ENCODE measurements at regions not wholly inside any gene's neighbourhood (a gene's known extent, or its start where the extent isn't known, plus 50 kb on each side); places are given as distances from the start of the nearest gene placed in this dataset.

- no peak for TF ChIP-seq CTCF (conservative IDR thresholded peaks at IDR 0.05; ENCODE audit: low read length)
- no peak for TF ChIP-seq EZH2phosphoT487 (IDR thresholded peaks at IDR 0.05; ENCODE audit: borderline replicate concordance)
These were observed 68.1 kb upstream of the ACKR3 start for GRCh38 chr2:236501531-236501930.
